HG03575 (cell line): ENCODE measurements at regions not wholly inside any gene's neighbourhood (a gene's known extent, or its start where the extent isn't known, plus 50 kb on each side); places are given as distances from the start of the nearest gene placed in this dataset.

Experiments used
- ATAC-seq: cut with Tn5 transposase; IDR thresholded peaks from one replicate; pipeline ENCODE4 v1.9.1; 2021; ENCODE audit not compliant: unreplicated experiment, insufficient number of reproducible peaks, low FRiP score; ENCODE audit errors: extremely low read depth

DNA sequence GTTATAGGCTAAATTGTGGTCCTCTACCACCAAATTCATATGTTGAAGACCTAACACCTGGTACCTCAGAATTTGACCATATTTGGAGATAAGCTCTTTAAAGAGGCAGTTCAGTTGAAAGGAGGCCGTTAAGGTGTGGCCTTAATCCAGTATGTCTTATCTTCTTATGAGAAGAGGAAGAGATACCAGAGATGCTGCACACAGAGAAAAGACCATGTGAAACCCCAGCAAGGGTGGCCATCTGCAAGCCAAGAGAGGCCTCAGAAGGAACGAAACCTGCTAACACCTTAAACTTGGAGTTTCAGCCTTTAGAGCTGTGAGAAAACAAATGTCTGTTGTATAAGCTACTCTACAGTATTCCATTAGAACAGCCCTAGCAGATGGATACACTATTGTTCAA lies 528.1 kb upstream of the DCC start:
- no peak for ATAC-seq

DNA sequence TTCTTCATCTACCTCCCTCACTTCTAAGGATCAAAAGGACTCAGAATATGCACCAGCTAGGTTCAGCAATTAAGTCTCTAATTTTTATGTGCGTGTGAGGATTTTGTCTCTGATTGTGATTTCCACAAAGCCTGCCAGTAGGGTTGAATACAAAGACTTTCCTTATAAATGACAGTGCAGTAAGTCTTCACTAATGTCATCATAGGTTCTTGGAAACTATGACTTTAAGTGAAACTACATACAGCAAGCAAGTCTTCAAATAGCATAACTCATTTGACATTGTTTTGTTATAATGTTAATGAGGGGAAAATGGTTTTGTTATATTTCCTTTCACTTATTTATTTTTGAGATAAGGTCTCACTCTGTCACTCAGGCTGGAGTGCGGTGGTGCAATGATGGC lies 526.3 kb upstream of the DCC start:
- no peak for ATAC-seq

DNA sequence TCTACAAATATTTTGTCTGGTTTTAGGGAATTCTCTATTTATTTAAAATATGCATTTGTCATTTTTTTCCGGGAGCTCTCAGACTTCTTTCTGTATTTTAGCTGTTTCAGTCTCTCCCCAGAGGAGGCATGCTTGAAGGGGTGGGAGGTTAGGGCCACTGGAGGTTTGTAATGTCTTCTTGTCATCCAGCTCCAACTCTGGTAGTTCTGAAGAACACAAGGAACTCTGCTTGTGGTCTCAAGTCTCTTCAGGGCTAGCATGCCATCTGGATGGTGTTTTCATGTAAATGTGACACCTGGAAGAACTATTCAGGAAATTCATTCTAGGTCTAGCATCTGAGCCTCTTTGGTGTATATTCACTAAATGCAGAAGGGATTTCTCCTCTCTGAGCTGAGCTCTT lies 518.4 kb upstream of the DCC start:
- ATAC-seq, result no peak

DNA sequence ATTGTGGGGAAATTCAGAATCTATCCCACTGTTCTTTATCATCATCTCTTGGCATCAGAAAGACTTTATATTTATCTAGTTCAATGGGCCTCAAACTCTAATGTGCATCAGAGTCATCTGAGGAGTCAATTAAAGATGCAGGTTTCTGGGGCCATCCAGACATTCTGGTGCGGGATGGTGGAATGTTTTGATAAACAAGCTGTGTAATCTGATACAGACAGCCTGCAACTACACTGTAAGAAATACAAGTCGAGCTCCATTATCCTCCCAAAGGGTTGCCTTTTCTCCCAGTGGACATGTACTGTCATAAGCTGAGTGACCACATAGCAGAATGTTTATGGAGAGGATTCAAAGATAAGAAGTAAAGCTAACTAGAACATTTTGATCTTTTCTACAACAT lies 515.3 kb upstream of the DCC start:
- ATAC-seq, result no peak

DNA sequence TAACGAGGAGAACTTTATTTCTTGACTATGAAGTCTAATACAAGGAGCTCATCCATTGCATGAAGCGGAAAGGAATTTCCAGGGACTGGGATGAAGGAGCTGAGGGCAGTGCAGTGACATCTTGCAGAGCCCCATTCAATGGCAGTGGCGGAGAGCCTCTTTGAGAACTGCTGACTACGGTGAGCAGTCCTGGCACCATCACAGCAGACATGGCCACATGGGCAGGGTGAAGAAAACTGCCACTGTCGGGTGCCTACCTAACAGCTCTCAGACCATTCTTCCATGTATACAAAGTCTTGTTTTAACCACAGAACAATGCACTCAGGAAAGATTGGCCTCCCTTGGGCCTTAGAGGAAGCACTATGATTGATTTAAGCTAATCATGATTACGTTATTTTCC lies 506.1 kb upstream of the DCC start:
- no peak for ATAC-seq

DNA sequence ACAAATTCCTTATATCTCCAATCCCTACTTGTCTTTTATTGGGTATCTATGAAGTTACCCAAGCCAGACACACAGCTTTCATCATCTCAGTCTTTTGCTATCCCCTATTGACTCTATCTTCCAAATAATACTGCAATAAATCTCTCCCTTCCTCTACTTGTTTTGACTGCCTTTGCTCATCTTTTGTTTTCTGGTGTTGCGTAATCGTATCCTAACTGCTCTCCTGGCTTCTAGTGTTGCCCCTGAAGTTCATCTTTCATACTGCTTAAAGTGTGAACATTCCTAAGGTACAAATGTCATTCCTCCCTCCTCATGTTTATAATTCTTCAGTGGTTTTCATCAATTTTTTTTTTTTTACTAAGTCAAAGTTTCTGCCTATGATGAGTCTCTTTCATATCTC lies 491.3 kb upstream of the DCC start:
- no peak for ATAC-seq

DNA sequence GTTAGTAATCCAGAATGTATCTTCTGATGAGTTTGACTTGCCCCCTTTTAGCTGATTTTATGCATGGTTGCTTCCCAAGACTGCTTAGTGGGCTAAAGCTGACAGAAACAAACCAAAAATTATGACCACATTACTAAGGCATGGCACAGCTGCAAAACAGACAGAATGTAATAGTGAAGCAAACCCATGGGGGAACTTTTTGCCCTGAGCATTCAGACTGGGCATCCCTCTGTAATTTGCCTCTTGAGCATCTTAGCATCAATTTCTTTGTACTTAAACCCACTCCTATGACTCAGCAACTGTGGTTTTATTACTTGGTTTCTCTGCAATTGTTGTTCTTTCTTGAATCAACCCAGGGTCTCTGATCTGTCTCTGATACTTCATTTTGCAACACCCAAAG lies 487.3 kb upstream of the DCC start:
- no peak for ATAC-seq

DNA sequence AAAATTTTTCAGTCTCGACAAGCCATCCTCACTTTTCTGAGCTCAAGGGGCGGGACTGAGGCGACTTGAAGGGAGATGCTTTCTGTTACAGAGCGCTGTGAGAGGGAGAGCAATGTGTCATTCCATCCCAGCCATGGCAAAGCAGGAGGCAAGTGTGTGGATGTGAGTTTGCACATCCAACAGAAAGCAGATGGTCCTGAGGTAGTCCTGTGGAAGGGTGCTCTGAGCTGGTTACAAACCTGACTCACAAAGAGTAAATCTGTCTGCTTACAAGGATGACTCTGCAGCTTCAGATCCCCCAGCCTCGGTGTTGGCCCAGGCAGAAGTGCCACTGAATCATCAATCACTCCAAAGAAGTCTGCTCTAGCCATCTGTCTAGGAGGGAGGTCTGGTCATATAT lies 482.0 kb upstream of the DCC start:
- ATAC-seq, result no peak

DNA sequence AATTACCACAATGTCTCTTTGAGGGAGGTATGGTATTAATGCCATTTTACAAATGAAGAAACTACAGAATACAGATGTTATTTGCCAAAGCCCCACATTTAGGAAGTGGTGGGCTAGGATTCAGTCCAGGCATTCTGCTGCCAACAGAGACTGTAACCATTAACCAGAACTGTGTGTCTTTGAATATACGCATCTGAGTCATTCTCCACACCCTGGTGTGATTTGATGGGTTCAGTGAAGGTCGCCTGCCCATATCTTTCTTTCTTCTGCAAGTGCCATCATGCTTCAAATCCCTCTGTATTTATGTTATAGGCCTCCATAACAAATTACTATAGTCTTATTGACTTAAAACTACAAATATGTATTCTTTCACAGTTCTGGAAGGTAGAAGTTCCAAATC lies 479.0 kb upstream of the DCC start:
- ATAC-seq, result no peak

DNA sequence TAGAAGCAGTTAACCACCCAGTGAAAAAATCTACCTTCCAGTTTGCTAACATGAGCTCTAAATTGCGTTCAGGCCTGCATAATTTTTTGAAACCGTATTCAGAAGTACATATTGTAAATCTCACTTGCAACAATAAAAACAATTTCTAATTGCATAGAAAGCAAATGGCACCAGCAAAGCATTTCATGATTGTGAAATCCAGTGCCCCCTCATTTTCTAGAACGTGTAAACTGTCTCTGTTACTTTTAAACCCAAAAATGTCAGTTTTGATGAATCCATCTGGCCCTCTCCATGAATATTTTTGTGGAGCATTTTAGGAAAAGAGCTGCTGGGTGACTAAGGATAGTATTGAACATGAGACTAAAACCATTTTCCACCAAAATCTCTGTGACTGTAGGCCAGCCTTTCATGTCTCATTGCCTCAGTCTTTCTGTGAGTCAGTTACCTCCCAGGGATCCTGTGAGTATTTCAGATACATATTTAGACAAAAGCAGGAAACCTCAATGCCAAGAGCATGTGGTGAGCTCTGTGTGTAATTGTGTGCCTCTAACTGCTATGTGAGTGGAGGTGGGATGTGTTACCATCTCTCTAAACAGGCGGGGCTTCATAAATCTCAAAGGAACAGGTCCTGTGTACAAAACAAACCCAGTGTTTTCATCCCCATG lies 477.8 kb upstream of the DCC start:
- no peak for ATAC-seq

DNA sequence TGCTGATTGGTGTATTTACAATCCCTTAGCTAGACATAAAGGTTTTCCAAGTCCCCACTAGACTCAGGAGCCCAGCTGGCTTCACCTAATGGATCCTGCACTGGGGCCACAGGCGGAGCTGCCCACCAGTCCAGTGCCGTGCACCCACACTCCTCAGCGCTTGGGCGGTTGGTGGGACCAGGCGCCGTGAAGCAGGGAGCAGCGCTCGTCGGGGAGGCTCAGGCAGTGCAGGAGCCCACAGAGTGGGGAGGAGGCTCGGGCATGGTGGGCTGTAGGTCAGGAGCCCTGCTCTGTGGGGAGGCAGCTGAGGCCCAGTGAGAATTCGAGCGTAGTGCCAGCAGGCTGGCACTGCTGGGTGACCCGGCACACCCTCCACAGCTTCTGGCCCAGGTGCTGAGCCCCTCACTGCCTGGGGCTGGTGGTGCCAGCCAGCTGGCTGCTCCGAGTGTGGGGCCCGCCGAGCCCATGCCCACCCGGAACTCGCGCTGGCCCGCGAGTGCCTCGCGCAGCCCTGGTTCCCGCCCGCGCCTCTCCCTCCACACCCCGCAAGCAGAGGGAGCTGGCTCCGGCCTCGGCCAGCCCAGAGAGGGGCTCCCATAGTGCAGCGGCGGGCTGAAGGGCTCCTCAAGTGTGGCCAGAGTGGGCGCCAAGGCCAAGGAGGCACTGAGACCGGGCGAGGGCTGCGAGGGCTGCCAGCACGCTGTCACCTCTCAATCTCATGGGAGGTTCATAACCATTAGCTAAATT lies 475.6 kb upstream of the DCC start:
- no peak for ATAC-seq

DNA sequence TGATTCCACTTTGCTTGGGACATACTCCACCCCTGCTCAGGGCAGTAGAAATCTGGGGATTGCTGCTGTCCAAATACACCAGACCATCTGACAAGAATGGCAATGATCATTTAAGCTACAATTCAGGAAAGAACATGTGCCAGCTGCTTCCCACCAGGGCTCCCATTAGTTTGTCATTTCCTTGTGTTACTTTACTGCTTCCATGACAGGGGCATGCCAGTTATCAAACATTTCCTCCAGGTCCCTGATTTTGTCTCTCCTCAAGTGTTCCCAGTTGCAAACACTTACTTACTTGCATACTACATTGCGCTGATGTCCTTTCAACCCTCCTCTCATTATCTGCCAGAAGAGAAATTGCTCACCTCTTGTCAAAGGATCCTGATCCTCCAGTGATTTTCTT lies 474.5 kb upstream of the DCC start:
- no peak for ATAC-seq

DNA sequence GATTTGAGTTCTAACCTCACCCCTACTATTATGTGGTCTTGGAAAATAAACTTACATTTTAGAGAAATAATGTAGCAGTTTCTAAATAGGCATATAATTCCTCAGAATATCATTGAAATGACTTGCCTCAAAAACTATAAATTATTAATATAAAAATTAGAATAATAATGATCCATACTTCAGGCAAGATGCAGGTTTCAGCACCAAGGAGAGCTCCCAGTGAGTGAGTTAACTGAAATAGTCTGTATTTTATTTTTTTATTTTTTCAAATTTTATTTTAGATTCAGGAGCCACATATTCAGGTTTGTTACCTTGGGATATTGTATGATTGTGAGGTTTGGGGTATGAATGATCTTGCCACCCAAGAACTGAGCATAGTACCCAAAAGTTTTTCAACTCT lies 472.2 kb upstream of the DCC start:
- no peak for ATAC-seq

DNA sequence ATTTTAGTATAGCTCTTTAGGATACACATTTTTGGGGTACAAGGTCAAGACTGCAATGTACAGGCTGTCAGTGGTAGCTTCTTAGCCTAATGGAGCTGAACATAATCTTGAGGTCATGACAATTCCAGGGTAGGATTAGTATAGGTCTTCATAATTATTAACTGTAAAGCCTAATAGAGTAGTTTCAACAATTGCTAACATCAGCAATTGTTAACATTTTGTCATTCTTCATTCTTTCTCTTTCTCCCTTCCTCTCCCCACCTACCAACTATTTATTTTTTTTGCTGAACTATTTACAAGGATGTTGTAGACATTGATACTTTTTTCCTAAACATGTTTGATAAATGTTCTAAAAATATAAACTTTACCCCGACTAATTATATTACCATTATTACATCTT lies 461.3 kb upstream of the DCC start:
- ATAC-seq, result no peak

DNA sequence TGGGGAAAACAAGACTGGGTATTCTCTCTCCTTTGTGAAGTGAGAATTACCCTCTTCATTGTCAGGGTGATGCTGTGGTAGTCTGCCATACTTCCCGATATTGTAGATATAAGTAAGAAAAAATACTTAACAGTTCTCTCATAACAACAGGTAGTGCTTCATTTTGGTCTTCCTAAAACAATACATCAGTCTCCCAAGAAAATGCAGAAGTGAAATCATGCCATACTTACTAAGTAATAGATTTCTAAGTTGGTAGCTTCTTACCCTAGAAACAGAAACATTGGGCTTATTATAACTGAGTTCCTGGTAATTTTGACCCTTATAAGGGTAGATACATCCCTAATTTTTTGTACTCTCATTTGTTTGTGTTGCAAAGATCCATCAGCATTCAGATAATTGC lies 460.7 kb upstream of the DCC start:
- no peak for ATAC-seq

DNA sequence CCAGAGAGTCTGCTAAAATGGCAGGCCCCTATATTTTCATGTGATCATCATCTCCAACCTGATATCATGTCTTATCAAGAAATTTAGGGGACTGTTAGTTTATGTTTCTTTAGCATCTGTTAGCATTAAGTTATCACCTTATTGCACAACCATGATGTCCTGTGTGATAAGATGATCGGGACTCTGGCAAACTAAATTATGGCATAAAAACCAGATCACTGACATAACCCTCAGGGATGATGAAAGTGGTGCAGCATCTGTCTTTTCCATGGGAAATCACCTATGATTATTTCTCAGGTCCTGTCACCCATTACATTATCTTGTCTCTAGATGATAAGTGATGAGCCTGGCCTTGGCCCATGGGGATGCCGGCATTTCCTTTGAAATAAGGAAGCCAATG lies 458.6 kb upstream of the DCC start:
- ATAC-seq, result no peak

DNA sequence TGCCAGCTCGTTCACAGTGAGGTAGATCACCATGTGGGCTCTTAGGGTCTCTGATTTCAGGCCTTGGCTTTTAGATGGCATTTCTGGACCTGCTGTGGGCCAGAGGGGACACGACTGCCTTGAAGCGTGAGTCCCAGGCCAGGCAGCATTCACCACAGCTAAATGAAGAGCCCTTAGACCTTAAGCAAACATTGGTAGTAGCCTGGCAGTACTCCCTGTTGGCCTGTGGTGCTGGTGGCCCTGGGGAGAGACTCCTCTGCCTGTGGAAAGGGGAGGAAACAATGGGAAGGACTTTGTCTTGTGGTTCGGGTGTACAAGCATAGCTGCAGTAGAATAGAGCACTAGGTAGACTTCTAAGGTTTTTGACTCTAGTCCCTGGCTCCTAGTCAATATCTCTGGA lies 456.0 kb upstream of the DCC start:
- ATAC-seq, result no peak

DNA sequence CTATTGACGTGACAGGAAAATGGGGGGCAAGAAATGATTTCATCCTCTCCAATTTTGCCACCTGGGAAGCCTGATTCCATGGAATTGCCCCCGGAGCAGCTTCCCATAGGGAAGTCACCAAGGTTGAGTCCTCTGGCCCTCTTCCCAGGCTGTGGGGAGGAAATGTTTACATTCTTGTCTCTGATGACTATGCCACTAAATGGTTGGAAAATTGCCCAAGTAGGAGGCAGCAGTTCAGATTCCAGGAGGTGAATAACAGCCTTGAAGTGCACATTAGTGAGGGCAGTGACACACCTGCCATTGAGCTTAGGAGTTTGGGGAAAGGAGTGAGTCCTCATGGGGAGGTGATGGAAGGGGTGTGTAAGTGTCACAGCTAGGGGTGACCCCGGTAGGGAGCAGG lies 449.2 kb upstream of the DCC start:
- no peak for ATAC-seq

DNA sequence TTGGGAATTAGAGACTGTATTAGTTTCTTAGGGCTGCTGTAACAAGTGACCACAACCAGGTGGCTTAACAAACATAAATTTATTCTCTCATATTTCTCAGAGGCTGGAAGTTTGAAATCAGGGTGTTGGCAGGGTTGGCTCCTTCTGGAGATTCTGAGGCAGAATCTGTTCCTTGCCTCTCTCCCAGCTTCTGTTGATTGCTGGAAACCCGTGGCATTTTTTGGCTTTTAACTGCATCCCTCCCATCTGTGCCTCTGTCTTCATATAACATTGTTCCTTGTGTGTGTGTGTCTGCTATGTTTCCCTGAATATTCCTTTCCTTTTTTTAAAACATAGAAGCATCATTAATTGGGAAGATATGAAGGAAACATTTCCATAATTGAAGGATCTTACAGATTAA lies 448.1 kb upstream of the DCC start:
- ATAC-seq, result no peak

DNA sequence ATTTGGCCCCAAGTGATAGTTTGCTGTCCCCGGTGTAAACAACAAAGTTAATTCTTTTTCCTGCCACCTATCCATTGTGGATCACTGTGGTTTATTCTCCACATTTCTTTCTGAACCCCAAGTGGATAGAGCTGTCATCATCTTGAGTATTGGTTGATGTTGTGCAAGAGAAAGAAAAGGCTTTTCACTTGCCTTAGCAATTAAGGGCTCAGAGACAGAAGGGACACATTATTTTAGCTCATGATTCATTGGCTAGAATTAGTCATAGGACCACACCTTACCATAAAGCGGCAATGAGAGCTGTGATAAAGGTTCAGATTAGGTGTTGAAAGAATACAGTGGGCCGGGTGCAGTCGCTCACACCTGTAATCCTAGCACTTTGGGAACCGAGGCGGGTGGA lies 442.1 kb upstream of the DCC start:
- no peak for ATAC-seq
